B cell (primary cell): ENCODE measurements at regions not wholly inside any gene's neighbourhood (a gene's known extent, or its start where the extent isn't known, plus 50 kb on each side); places are given as distances from the start of the nearest gene placed in this dataset.

Experiments used
- CTCF ChIP-seq: fragments of 200-600 bp; IDR thresholded peaks from one replicate; pipeline ENCODE4 v1.8.0; 2022; ENCODE audit warnings: antibody characterized with exemption, mild to moderate bottlenecking
- EZH2 ChIP-seq: IDR thresholded peaks from 2 replicates; pipeline ENCODE4 v1.6.1; 2012; ENCODE audit warnings: borderline replicate concordance, low read depth, mild to moderate bottlenecking, moderate library complexity, low read length; ENCODE audit not compliant: insufficient read depth, poor library complexity, severe bottlenecking

GRCh38 chr4:163858515-163858914, 364.0 kb downstream of the TMA16 start:
- no peak for TF ChIP-seq CTCF
- TF ChIP-seq EZH2 = no peak
